AG04449 (cell line): ENCODE measurements at regions not wholly inside any gene's neighbourhood (a gene's known extent, or its start where the extent isn't known, plus 50 kb on each side); places are given as distances from the start of the nearest gene placed in this dataset.

Experiments
- CTCF ChIA-PET: fragments of 350-600 bp; formaldehyde crosslinking; extraction: SDS; loops from one replicate; lab custom pipeline; 2021; ENCODE audit warnings: antibody characterized with exemption; lab: Yijun Ruan, JAX
- POLR2A ChIA-PET: fragments of 400-600, 350-600 bp; formaldehyde crosslinking; extraction: SDS; loops from one replicate; lab custom pipeline; 2020; ENCODE audit warnings: antibody characterized with exemption, inconsistent platforms; lab: Yijun Ruan, JAX
- DNase-seq: peaks from one replicate; pipeline ENCODE4 v3.0.0-alpha.2; 2010; ENCODE audit warnings: low read depth, low spot score
- H3K4me3 ChIP-seq: 2 replicates; pipeline ENCODE4 v1.5.1; 2011; ENCODE audit warnings: low read depth, mild to moderate bottlenecking, control low read depth, low read length
- CTCF ChIP-seq: IDR thresholded peaks from one replicate; pipeline ENCODE4 v1.5.1; 2011; ENCODE audit warnings: mild to moderate bottlenecking, moderate library complexity, low read length, control low read depth, inconsistent platforms; ENCODE audit not compliant: insufficient read depth; ENCODE audit errors: missing control alignments

- DNase-seq, result no peak
- POLR2A ChIA-PET, result no interaction called here
Observed at GRCh38 chrX:63475200-63475599, 124.1 kb upstream of the SPIN4 start.

GRCh38 chrX:63471004-63471403 is 119.9 kb upstream of the SPIN4 start:
- no peak for DNase-seq
- no peak overlapping the region for H3K4me3 ChIP-seq
- no peak for TF ChIP-seq CTCF
- ChIA-PET CTCF (no interaction called here), POLR2A (no interaction called here)

More at GRCh38 chrX:63475200-63475599, 124.1 kb upstream of the SPIN4 start:
- H3K4me3 ChIP-seq, result no peak overlapping the region
- CTCF ChIA-PET, result no interaction called here
- no peak for TF ChIP-seq CTCF

GRCh38 chrX:63470506-63470905 is 119.4 kb upstream of the SPIN4 start:
- CTCF ChIA-PET, result no interaction called here
- no peak overlapping the region for H3K4me3 ChIP-seq
- DNase-seq, result no peak
- POLR2A ChIA-PET, result no interaction called here
- TF ChIP-seq CTCF, result no peak

GRCh38 chrX:63466690-63467089 is 115.6 kb upstream of the SPIN4 start:
- H3K4me3 ChIP-seq, result no peak overlapping the region
- ChIA-PET CTCF (no interaction called here), POLR2A (no interaction called here)
- no peak for DNase-seq
- TF ChIP-seq CTCF, result no peak

GRCh38 chrX:63458981-63459380 is 107.8 kb upstream of the SPIN4 start:
- ChIA-PET POLR2A (no interaction called here), CTCF (no interaction called here)
- no peak for TF ChIP-seq CTCF
- H3K4me3 ChIP-seq, result no peak overlapping the region
- DNase-seq, result no peak

- POLR2A ChIA-PET, result no interaction called here
- DNase-seq, result no peak
- TF ChIP-seq CTCF, result no peak
- no peak overlapping the region for H3K4me3 ChIP-seq
- CTCF ChIA-PET, result no interaction called here
Observed at GRCh38 chrX:63453571-63453970, 102.4 kb upstream of the SPIN4 start.

GRCh38 chrX:63441717-63442116 is 90.6 kb upstream of the SPIN4 start:
- TF ChIP-seq CTCF, result no peak
- no peak overlapping the region for H3K4me3 ChIP-seq
- no peak for DNase-seq
- ChIA-PET CTCF (no interaction called here), POLR2A (no interaction called here)
